Upper lobe of left lung (tissue), 6 donors: ENCODE measurements at regions not wholly inside any gene's neighbourhood (a gene's known extent, or its start where the extent isn't known, plus 50 kb on each side); places are given as distances from the start of the nearest gene placed in this dataset.

Experiments
- ATAC-seq, 2 donors: fragments of 200-7000 bp; cut with Tn5 transposase; one replicate each; pipeline ENCODE4 v1.9.1; 2022; ENCODE audit warnings: mild to moderate bottlenecking in 2 of 2, moderate library complexity in 2 of 2; ENCODE audit not compliant: low FRiP score in 2 of 2
- DNase-seq, 2 donors: peaks; one replicate each; pipeline ENCODE4 v3.0.0-alpha.2; 2019 to 2020
- H3K27ac ChIP-seq, 4 donors: fragments of 200-600 bp; sonication (generic); one replicate each; pipeline ENCODE4 v1.5.1; 2016 to 2019
- H3K27me3 ChIP-seq, 4 donors: fragments of 200-600 bp; sonication (generic); one replicate each; pipeline ENCODE4 v1.5.1; 2017 to 2019
- H3K36me3 ChIP-seq, 4 donors: fragments of 200-600 bp; sonication (generic); one replicate each; pipeline ENCODE4 v1.5.1; 2016 to 2019
- H3K4me1 ChIP-seq, 4 donors: fragments of 200-600 bp; sonication (generic); one replicate each; pipeline ENCODE4 v1.5.1; 2018 to 2019
- H3K4me3 ChIP-seq, 4 donors: fragments of 200-600 bp; sonication (generic); one replicate each; pipeline ENCODE4 v1.5.1; 2017 to 2019; ENCODE audit warnings: mild to moderate bottlenecking in 2 of 4, moderate library complexity in 1 of 4
- H3K9me3 ChIP-seq, 4 donors: fragments of 200-600 bp; sonication (generic); one replicate each; pipeline ENCODE4 v1.5.1; 2018 to 2019
- CTCF ChIP-seq, 6 experiments: fragments of 450-650 bp in 4 of 6; fragments of 200-600 bp in 2 of 6; sonication (generic) in 2 of 6; IDR thresholded peaks; one replicate each; pipeline ENCODE4 v1.5.1; 2016 to 2019; ENCODE audit warnings: antibody characterized with exemption in 6 of 6
- EP300 ChIP-seq, 4 donors: sonication (generic); formaldehyde crosslinking; IDR thresholded peaks; one replicate each; pipeline ENCODE4 v1.5.1; 2017; ENCODE audit warnings: antibody characterized with exemption in 4 of 4, control low read depth in 2 of 4
- POLR2A ChIP-seq, 4 donors: fragments of 450-650 bp; IDR thresholded peaks; one replicate each; pipeline ENCODE4 v1.5.1; 2016 to 2017; ENCODE audit warnings: antibody characterized with exemption in 4 of 4, mild to moderate bottlenecking in 2 of 4
- POLR2AphosphoS5 ChIP-seq, 2 donors: sonication (generic); formaldehyde crosslinking; IDR thresholded peaks; one replicate each; pipeline ENCODE4 v1.5.1; 2017; ENCODE audit warnings: antibody characterized with exemption in 2 of 2
- WGBS, 2 donors: methylation state at CpG; one replicate each; pipeline ENCODE4 v1.1.5; 2017 to 2018; 5-methylcytosine and 5-hydroxymethylcytosine counted together
- donor health status: DM: no; HTN: no; CAD: no; lungs with moderate emphysema.
- donor health status: DM: no; HTN: yes; CAD: no; lungs with severe emphysema.

- Histone ChIP-seq H3K36me3 (no peaks in the 10 kb centered on the region), H3K4me3 (no peak overlapping the region), H3K9me3 (no peaks in the 10 kb centered on the region), H3K27me3 (no peaks in the 10 kb centered on the region), H3K4me1 (no peaks in the 10 kb centered on the region), H3K27ac (no peak overlapping the region)
- no peak for DNase-seq
- TF ChIP-seq POLR2AphosphoS5 (IDR thresholded peaks at IDR 0.05) (no peak), POLR2A (IDR thresholded peaks at IDR 0.05) (no peak), EP300 (IDR thresholded peaks at IDR 0.05) (no peak), CTCF (IDR thresholded peaks at IDR 0.05) (no peak)
- 77 to 88% methylated on average over 10 to 11 of the region's 11 CpGs for WGBS, 2 donors
- ATAC-seq, result peak in 1 of 2 donors; percentile 86
Measured at GRCh38 chr6:169097381-169097959, 156.2 kb downstream of the THBS2 start.

GRCh38 chr6:169096388-169096787 is 157.3 kb downstream of the THBS2 start:
- WGBS, 2 donors, result 80 to 85% methylated on average over 5 of the region's 5 CpGs
- H3K27me3 ChIP-seq, result no peaks in the 10 kb centered on the region
- peak in 1 of 2 donors; percentile 34 for ATAC-seq
- H3K9me3 ChIP-seq, result peaks cover 0 to under 1% (median 0%) of the 10 kb centered on the region in 4 donors
- no peak for DNase-seq
- no peak for TF ChIP-seq EP300 (IDR thresholded peaks at IDR 0.05)
- no peak for TF ChIP-seq POLR2AphosphoS5 (IDR thresholded peaks at IDR 0.05)
- TF ChIP-seq CTCF (IDR thresholded peaks at IDR 0.05), result no peak
- no peak for TF ChIP-seq POLR2A (IDR thresholded peaks at IDR 0.05)
- H3K4me1 ChIP-seq, result no peaks in the 10 kb centered on the region
- H3K27ac ChIP-seq, result no peak overlapping the region
- H3K4me3 ChIP-seq, result no peak overlapping the region
- H3K36me3 ChIP-seq, result no peaks in the 10 kb centered on the region

GRCh38 chr6:169095153-169095552 is 158.5 kb downstream of the THBS2 start:
- no peak overlapping the region for H3K4me3 ChIP-seq
- no peaks in the 10 kb centered on the region for H3K27me3 ChIP-seq
- ATAC-seq (peak in 1 of 2 donors; percentile 4), DNase-seq (no peak)
- no peaks in the 10 kb centered on the region for H3K4me1 ChIP-seq
- no peak overlapping the region for H3K27ac ChIP-seq
- no peaks in the 10 kb centered on the region for H3K36me3 ChIP-seq
- H3K9me3 ChIP-seq, result peaks cover 6 to 11% (median 9%) of the 10 kb centered on the region in 4 donors
- 84 to 90% methylated on average over 11 of the region's 12 CpGs for WGBS, 2 donors
- TF ChIP-seq CTCF (IDR thresholded peaks at IDR 0.05) (no peak), POLR2A (IDR thresholded peaks at IDR 0.05) (no peak), POLR2AphosphoS5 (IDR thresholded peaks at IDR 0.05) (no peak), EP300 (IDR thresholded peaks at IDR 0.05) (no peak)

GRCh38 chr6:169094552-169094950 is 159.1 kb downstream of the THBS2 start:
- Histone ChIP-seq H3K27ac (no peak overlapping the region), H3K27me3 (no peaks in the 10 kb centered on the region), H3K4me3 (no peak overlapping the region), H3K4me1 (no peaks in the 10 kb centered on the region), H3K9me3 (peaks cover 6 to 16% (median 12%) of the 10 kb centered on the region in 4 donors), H3K36me3 (no peaks in the 10 kb centered on the region)
- DNase-seq (no peak), ATAC-seq (no peak)
- TF ChIP-seq EP300 (IDR thresholded peaks at IDR 0.05) (no peak), CTCF (IDR thresholded peaks at IDR 0.05) (no peak), POLR2AphosphoS5 (IDR thresholded peaks at IDR 0.05) (no peak), POLR2A (IDR thresholded peaks at IDR 0.05) (no peak)
- 94% methylated on average over 7 of the region's 7 CpGs for WGBS, 2 donors
